ENCODE measurements at regions not wholly inside any gene's neighbourhood (a gene's known extent, or its start where the extent isn't known, plus 50 kb on each side); places are given as distances from the start of the nearest gene placed in this dataset.
A peak's percentile ranks its signal among the peaks of the same experiment; 100 is the strongest.
"Not testable (repeated sequence)": the region's sequence is repeated elsewhere in the genome, so short reads cannot be mapped to it uniquely, and the experiment has no call there.

GRCh38 chrX:92081250-92081649 is 302.1 kb downstream of the PCDH11X start:
- DNase-seq (ENCODE audit: low spot score) = not testable (repeated sequence)

- DNase-seq (ENCODE audit: low spot score) = peak; percentile 0
Measured at GRCh38 chrX:92090756-92091155, 311.6 kb downstream of the PCDH11X start.

DNA sequence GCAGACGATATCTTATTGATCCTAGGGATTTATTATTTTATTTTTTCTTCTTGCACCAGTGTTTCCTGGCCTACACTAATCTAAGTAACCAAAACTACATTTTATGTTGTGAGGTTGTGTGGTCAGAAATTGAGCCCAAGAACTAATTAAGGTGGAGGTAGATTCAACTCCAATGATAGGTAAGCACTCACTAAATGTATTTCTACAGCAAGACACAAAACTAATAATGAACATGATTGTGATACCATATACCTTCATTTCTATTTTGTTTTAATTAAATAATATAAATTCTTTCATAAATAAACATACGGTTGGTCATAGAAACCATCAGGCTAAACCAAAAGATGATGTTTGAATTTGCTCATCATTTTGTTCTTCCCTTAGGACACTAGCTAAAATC is 319.0 kb downstream of the PCDH11X start:
- not testable (repeated sequence) for DNase-seq (ENCODE audit: low spot score)

- not testable (repeated sequence) for DNase-seq (ENCODE audit: low spot score)
Measured at GRCh38 chrX:92100095-92100494, 320.9 kb downstream of the PCDH11X start.

- not testable (repeated sequence) for DNase-seq (ENCODE audit: low spot score)
Measured at GRCh38 chrX:92105693-92106092, 326.5 kb downstream of the PCDH11X start.

- not testable (repeated sequence) for DNase-seq (ENCODE audit: low spot score)
Measured at GRCh38 chrX:92106671-92107070, 327.5 kb downstream of the PCDH11X start.

DNA sequence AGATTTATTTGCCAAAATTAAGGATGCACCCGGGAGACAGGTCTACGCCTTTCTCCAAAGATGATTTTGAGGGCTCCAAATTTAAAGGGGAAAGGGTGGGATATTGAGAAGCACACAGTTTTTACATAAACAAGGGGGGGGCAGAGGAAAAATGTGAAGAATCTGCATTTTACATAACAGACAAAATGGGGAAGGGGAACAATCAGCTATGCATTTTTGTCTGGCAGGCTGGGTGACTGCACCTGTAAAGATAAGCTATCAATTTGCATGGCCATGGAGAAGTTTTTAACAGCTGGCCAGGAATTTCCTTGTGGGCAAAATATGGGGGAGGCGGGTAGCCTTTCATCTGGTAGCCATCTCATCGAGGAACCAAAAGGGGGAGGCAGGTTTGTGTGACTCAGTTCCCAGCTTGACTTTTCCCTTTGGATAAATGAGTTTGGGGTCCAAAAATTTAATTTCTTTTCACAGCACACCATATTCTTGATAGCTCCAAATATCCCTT is 331.3 kb downstream of the PCDH11X start:
- DNase-seq (ENCODE audit: low spot score) = not testable (repeated sequence)

DNA sequence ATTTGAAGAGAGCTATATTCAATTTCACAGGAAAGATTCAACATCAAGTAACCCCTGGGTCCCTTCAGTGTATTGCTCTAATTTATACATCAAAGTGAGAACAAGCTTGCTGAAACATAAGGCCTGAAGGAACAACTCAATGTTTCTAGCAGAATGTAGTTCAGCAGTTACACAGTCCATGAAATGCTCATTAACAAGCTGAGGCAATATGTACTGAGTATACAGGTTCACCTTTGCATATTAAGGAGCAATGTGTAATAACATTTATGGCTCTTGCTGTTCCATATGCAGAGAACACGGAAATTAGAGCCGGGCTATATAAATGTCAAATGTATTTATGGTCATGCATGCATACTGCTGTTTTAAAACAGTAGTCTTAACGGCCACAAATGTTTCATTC is 338.5 kb downstream of the PCDH11X start:
- not testable (repeated sequence) for DNase-seq (ENCODE audit: low spot score)

GRCh38 chrX:92163035-92163434 is 383.9 kb downstream of the PCDH11X start:
- not testable (repeated sequence) for DNase-seq (ENCODE audit: low spot score)

GRCh38 chrX:92209936-92210335 is 430.8 kb downstream of the PCDH11X start:
- DNase-seq (ENCODE audit: low spot score) = no peak

- peak; percentile 6 for DNase-seq (ENCODE audit: low spot score)
Measured at GRCh38 chrX:92213786-92214185, 434.6 kb downstream of the PCDH11X start.

GRCh38 chrX:92215011-92215410 is 435.8 kb downstream of the PCDH11X start:
- not testable (repeated sequence) for DNase-seq (ENCODE audit: low spot score)

GRCh38 chrX:92224406-92224805 is 445.2 kb downstream of the PCDH11X start:
- no peak for DNase-seq (ENCODE audit: low spot score)

DNA sequence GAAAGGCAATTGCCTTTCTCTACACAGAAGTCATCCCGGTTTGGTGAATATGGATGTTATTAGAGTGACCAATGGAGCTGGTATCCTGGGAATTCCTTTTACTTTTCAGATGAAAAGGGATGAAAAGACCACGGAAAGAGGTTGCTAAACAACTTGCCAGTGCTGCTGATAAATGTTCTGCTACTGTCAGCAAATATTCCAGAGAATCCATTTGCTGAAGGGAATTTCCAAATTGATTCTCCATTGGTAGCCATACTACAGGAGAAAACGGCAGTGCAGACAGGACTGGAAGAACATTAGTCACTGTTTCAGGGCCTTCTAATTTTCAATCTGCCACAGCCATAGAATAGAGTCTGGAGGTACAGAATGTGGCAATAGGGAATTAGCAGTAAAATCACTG is 451.5 kb downstream of the PCDH11X start:
- DNase-seq (ENCODE audit: low spot score) = no peak

DNA sequence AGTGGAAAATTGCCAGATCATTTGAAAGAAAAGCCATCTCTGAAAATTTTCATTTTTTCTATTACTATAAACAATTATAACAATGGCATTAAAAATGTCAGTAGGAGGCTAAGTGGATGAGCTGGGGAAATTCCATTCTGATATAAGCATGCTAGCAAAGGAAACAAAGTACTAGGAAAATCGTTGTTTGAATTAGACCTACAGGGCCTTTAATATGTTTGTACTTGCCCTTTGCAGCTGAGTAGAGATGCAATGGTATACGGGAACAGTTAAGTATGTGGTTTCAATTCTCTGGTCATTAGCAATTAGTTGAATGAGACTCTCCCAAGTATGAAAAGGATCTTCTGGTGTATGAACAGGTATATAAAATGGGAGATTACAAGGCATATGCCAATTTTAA is 452.2 kb downstream of the PCDH11X start:
- DNase-seq (ENCODE audit: low spot score) = no peak

GRCh38 chrX:92232182-92232581 is 453.0 kb downstream of the PCDH11X start:
- no peak for DNase-seq (ENCODE audit: low spot score)

DNA sequence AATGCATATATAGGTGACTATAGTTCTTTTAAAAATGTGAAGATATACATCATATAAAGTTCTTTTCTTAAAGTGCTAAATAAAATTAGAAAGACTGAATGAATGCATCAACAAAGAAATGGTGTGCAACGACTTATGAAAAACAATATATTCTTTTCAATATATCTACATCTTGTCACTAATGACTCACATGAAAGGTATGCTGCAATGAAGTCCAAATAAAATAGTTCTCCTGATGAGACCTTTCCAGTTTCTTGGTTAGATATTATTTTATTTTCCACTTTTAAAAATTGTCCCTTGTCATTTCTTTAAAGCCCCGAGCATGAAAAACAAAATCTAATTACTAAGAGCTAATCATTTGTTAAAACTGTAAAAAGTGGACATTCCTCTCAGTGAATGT is 462.1 kb downstream of the PCDH11X start:
- no peak for DNase-seq (ENCODE audit: low spot score)

- peak; percentile 1 for DNase-seq (ENCODE audit: low spot score)
Measured at GRCh38 chrX:92247076-92247475, 467.9 kb downstream of the PCDH11X start.

DNA sequence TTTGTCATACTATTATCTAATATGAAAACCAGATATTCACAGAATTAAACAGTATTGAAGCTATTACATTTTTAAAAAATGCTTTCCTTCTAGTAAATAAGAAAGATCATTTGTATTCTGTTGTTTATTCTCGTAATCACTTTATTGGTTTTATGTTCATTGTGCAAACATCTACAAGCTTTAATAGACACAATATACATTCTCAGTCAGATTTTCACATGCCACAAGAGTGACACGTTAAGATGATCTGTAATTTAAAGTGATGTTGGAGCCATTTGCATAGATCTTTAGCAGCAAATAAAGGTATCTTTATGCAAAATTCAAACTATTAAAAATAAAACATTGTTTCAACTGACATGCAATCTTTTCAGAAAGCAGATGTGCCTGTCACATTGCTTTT is 469.9 kb downstream of the PCDH11X start:
- DNase-seq (ENCODE audit: low spot score) = no peak

DNA sequence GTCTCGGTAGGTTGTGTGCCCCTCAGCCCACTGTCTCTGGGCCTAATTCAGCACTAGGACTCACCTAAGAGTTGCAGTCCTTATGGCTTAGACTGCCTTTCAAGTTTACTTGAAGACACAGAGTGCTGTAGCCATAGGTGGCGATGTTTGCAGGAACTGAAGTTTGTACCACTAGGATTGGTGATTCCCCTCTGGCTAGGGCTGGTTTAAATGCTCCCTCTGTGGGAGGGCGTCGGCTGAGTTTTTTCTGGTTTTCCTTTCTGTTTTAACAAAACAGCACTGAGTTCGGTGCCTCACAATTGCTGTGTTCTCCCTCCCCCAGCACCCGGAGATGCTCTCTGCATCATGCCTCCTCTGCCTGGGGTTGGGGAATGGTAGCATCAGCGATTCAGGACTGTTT is 480.9 kb downstream of the PCDH11X start:
- no peak for DNase-seq (ENCODE audit: low spot score)

DNA sequence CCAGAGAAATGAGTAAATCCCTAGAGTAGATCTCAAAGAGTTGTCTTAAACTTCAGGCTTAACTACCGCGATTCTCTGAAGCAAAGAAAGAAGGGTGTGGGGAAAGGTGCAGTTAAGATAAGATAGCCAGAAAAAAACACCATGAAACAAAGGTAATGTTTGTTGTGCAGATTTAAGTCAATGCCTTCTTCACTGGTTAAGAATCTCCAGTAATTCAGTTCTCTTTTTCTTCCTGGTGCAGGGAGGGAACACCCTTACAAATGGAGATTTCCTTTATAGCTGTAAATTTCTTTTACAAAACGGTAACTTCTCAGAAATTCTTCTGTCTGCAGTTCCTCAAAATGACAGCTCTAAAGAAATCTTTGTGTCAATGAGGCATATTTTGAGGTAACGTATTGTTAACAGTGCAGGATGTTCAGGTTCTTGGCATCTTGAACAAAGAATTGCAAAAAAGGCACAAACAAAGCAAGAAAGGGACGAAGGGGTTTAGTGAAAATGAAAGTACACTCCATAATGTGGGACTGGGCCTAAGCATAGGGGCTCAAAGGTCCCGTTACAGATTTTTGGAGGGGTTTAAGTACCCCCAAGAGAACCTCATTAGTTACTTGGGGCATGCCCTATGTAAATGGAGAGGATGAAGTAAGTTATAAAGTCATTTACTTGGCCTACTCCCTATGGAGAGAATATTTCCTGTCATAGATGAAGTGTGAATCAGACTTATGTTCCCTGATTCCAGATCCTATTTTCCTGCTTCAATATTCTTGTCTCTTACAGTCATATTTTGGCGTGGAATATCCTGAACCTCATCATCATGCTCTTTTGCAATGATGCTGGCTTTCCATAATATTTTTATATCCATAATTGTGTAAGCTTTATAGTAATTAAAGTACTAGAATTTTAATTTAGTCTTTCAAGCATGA is 492.0 kb downstream of the PCDH11X start:
- no peak for DNase-seq (ENCODE audit: low spot score)

DNA sequence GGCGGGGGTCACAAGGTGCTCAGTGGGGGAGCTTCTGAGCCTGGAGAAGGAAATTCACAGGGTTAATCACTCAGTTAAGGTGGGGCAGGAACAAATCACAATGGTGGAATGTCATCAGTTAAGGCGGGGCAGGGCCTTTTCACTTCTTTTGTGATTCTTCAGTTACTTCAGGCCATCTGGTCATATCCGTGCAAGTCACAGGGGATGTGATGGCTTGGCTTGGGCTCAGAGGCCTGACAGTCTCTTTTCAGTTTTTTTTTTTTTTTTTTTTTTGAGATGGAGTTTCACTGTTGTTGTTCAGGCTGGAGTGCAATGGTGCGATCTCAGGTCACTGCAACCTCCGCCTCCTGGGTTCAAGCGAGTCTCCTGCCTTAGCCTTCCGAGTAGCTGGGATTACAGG is 499.4 kb downstream of the PCDH11X start:
- not testable (repeated sequence) for DNase-seq (ENCODE audit: low spot score)

DNA sequence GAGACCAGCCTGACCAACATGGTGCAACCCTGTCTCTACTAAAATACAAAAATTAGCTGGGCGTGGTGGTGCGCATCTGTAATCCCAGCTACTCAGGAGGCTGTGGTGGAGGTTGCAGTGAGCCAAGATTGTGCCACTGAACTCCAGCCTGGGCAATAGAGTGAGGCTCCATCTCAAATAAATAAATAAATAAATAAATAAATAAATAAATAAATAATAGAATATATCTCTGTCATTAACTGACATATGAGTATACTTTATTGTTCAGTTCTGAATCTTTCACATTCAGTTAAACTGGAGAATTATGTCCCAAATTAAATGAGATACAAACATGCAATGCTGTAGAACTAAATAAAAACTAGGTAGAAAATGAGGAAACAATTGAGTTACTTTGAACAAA is 501.2 kb downstream of the PCDH11X start:
- not testable (repeated sequence) for DNase-seq (ENCODE audit: low spot score)

GRCh38 chrX:92283308-92283707 is 504.1 kb downstream of the PCDH11X start:
- no peak for DNase-seq (ENCODE audit: low spot score)

Data from COLO829 (cell line).